ENCODE measurements at regions not wholly inside any gene's neighbourhood (a gene's known extent, or its start where the extent isn't known, plus 50 kb on each side); places are given as distances from the start of the nearest gene placed in this dataset.

DNA sequence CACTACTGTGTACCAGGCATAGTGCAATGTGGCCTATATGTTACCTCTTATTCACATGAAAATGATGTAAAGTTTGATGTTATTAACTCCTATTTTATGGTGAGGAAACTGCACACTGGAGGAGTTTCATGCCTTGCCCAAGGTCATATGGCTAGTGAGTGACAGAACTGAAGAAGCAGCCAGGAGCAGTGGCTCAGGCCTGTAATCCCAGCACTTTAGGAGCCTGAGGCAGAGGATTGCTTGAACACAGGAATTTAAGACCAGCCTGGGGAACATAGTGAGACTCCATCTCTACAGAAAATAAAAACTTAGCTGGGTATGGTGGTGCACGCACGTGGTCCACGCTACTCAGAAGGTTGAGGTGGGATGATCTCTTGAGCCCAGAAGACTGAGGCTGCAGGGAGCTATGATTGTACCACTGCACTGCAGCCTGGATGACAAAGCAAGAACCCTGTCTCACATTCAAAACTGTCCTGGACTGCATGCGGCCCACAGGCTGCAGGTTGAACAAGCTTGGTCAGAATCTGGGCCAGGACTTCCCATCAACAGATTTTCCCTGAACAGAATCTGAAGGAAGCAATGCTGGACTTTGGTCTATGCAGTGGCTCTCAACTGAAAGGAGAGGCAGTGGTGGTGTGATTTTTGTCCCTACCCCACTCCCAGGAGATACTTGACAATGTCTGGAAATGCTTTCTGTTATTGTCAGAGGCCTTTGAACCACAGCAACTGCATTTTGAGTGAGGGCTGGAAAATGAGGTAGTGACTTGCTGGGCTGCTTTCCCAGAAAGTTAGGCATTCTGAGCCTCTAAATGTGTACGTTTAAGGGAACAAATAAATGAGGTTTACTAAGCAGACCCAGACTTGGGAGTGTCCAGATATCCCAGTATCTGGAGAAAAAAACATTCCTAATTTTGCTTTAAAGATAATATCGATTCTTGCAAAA is 479.5 kb downstream of the TMEM114 start:
- Mint-ChIP-seq H3K4me1 (ENCODE audit: unreplicated experiment) (no peaks in the 10 kb centered on the region), H3K36me3 (ENCODE audit: unreplicated experiment) (no peaks in the 10 kb centered on the region), H3K27ac (ENCODE audit: unreplicated experiment) (no peak overlapping the region), H3K27me3 (ENCODE audit: unreplicated experiment) (no peaks in the 10 kb centered on the region), H3K4me3 (ENCODE audit: unreplicated experiment) (no peak overlapping the region), H3K9me3 (ENCODE audit: unreplicated experiment) (peaks cover 40% of the 10 kb centered on the region)
- no peak for TF ChIP-seq CTCF (IDR thresholded peaks at IDR 0.05)
- no peak for DNase-seq (ENCODE audit: extremely low spot score, unreplicated experiment)

DNA sequence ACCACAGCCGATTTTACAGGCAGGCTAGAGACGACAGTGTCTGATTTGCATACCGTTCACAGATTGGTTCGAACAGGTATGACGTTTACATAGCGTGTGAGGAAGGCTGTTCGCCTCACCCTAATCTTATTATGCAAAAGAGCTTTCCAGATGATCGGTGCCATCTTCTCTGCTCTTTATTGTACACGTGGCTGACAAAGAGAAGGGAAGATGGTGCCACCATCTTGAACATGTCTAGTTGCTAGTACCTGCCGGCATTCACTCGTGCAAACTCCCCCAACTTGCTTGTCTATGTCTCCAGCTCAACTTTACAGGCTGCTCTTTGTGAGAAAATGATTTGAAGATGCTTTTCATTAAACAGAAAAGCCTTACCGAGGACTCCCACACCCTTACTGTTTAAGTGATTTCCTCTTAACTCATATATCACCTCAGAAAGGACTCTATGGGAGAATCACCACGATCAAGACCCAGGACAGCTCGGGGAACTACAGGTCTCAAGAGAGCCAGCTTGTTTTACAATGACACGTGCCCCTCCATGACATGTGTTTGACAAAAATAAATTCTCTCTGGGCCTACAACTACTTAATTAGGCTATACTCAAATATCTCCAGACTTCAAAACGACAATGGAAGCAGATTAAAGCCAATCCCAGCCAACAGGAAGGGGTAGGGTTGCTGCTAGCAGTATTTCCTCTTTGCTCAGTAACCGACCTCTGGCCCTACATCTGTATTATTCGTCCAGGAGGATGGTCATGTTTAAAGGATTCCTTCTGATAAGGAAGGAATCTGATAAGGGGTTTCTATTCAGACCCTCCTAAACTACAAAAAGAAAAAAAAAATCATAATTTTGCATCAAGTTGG is 480.6 kb downstream of the TMEM114 start:
- Mint-ChIP-seq H3K9me3 (ENCODE audit: unreplicated experiment) (peaks cover 40% of the 10 kb centered on the region), H3K27ac (ENCODE audit: unreplicated experiment) (no peak overlapping the region), H3K4me3 (ENCODE audit: unreplicated experiment) (no peak overlapping the region), H3K27me3 (ENCODE audit: unreplicated experiment) (no peaks in the 10 kb centered on the region), H3K36me3 (ENCODE audit: unreplicated experiment) (no peaks in the 10 kb centered on the region), H3K4me1 (ENCODE audit: unreplicated experiment) (no peaks in the 10 kb centered on the region)
- TF ChIP-seq CTCF (IDR thresholded peaks at IDR 0.05): no peak
- DNase-seq (ENCODE audit: extremely low spot score, unreplicated experiment): no peak

GRCh38 chr16:8108991-8109509 is 481.3 kb downstream of the TMEM114 start:
- no peaks in the 10 kb centered on the region for H3K27me3 Mint-ChIP-seq (ENCODE audit: unreplicated experiment)
- no peak for TF ChIP-seq CTCF (IDR thresholded peaks at IDR 0.05)
- no peaks in the 10 kb centered on the region for H3K36me3 Mint-ChIP-seq (ENCODE audit: unreplicated experiment)
- peaks cover 44% of the 10 kb centered on the region for H3K9me3 Mint-ChIP-seq (ENCODE audit: unreplicated experiment)
- H3K27ac Mint-ChIP-seq (ENCODE audit: unreplicated experiment): no peak overlapping the region
- no peak overlapping the region for H3K4me3 Mint-ChIP-seq (ENCODE audit: unreplicated experiment)
- no peak for DNase-seq (ENCODE audit: extremely low spot score, unreplicated experiment)
- no peaks in the 10 kb centered on the region for H3K4me1 Mint-ChIP-seq (ENCODE audit: unreplicated experiment)

- no peak for DNase-seq (ENCODE audit: extremely low spot score, unreplicated experiment)
- TF ChIP-seq CTCF (IDR thresholded peaks at IDR 0.05): no peak
- Mint-ChIP-seq H3K27me3 (ENCODE audit: unreplicated experiment) (no peaks in the 10 kb centered on the region), H3K27ac (ENCODE audit: unreplicated experiment) (no peak overlapping the region), H3K9me3 (ENCODE audit: unreplicated experiment) (peaks cover 36% of the 10 kb centered on the region), H3K4me3 (ENCODE audit: unreplicated experiment) (no peak overlapping the region), H3K4me1 (ENCODE audit: unreplicated experiment) (no peaks in the 10 kb centered on the region), H3K36me3 (ENCODE audit: unreplicated experiment) (no peaks in the 10 kb centered on the region)
Observed at GRCh38 chr16:8107296-8107695, 483.0 kb downstream of the TMEM114 start.
